ENCODE measurements at regions not wholly inside any gene's neighbourhood (a gene's known extent, or its start where the extent isn't known, plus 50 kb on each side); places are given as distances from the start of the nearest gene placed in this dataset.

DNA sequence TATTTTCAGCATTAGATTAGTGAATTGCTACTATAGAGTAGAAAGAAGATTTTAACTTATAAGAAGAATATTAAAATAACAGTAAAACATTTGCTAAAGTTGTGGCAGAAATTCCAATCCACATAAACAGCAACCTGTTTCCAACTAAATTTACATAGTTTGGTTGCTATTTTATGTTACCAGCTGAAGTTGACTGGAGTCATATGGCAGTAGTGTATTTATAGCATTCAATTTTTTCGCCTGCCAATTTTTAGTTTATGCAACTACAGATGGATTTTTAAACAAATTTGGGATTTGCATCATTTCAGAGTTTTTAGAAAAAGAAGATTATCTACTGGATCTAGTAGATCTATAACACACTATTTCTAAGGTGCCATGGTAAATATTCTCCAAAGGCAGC, 332.5 kb upstream of the BCHE start:
- TF ChIP-seq, protein P1, sequence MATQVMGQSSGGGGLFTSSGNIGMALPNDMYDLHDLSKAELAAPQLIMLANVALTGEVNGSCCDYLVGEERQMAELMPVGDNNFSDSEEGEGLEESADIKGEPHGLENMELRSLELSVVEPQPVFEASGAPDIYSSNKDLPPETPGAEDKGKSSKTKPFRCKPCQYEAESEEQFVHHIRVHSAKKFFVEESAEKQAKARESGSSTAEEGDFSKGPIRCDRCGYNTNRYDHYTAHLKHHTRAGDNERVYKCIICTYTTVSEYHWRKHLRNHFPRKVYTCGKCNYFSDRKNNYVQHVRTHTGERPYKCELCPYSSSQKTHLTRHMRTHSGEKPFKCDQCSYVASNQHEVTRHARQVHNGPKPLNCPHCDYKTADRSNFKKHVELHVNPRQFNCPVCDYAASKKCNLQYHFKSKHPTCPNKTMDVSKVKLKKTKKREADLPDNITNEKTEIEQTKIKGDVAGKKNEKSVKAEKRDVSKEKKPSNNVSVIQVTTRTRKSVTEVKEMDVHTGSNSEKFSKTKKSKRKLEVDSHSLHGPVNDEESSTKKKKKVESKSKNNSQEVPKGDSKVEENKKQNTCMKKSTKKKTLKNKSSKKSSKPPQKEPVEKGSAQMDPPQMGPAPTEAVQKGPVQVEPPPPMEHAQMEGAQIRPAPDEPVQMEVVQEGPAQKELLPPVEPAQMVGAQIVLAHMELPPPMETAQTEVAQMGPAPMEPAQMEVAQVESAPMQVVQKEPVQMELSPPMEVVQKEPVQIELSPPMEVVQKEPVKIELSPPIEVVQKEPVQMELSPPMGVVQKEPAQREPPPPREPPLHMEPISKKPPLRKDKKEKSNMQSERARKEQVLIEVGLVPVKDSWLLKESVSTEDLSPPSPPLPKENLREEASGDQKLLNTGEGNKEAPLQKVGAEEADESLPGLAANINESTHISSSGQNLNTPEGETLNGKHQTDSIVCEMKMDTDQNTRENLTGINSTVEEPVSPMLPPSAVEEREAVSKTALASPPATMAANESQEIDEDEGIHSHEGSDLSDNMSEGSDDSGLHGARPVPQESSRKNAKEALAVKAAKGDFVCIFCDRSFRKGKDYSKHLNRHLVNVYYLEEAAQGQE (IDR thresholded peaks at IDR 0.05; ENCODE audit: insufficient read depth in 1 of 2, low read depth in 2 of 2, low read length in 1 of 2) = no peak
- TF ChIP-seq SIN3A (IDR thresholded peaks at IDR 0.05; ENCODE audit: borderline replicate concordance, insufficient read depth, low read depth, low read length) = no peak
- TF ChIP-seq, protein P2, sequence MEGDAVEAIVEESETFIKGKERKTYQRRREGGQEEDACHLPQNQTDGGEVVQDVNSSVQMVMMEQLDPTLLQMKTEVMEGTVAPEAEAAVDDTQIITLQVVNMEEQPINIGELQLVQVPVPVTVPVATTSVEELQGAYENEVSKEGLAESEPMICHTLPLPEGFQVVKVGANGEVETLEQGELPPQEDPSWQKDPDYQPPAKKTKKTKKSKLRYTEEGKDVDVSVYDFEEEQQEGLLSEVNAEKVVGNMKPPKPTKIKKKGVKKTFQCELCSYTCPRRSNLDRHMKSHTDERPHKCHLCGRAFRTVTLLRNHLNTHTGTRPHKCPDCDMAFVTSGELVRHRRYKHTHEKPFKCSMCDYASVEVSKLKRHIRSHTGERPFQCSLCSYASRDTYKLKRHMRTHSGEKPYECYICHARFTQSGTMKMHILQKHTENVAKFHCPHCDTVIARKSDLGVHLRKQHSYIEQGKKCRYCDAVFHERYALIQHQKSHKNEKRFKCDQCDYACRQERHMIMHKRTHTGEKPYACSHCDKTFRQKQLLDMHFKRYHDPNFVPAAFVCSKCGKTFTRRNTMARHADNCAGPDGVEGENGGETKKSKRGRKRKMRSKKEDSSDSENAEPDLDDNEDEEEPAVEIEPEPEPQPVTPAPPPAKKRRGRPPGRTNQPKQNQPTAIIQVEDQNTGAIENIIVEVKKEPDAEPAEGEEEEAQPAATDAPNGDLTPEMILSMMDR (IDR thresholded peaks at IDR 0.05) = no peak
- TF ChIP-seq POLR2AphosphoS5 (IDR thresholded peaks at IDR 0.05; ENCODE audit: low read depth, low read length) = no peak
- TF ChIP-seq TCF7L2 (IDR thresholded peaks at IDR 0.05; ENCODE audit: low read depth, low read length) = no peak
- no TSS peak for BruUV-seq (replicated peaks)
- intact Hi-C loops (cut with micrococcal nuclease; ENCODE audit: unreplicated experiment) (no loop called here), in situ Hi-C loops (cut with HindIII; ENCODE audit: low pct_unique_long_range_greater_than_20kb, low sequenced_read_pairs) (no loop called here)
- DNase-seq (ENCODE audit: low read depth, low spot score) (no peak), ATAC-seq (no peak)
- Histone ChIP-seq H3K4me1 (ENCODE audit: control insufficient read depth, insufficient read depth, low read length) (no peaks in the 10 kb centered on the region), H3K9me3 (ENCODE audit: control insufficient read depth, insufficient read depth, low read depth, low read length) (peaks cover 10% of the 10 kb centered on the region; the same call in 1 of the 2 replicates), H3K4me3 (ENCODE audit: low read depth in 2 of 2, low read length in 2 of 2) (no peak overlapping the region), H3K27ac (ENCODE audit: low read length) (no peak overlapping the region), H3K36me3 (ENCODE audit: control insufficient read depth, insufficient read depth, low read length) (no peaks in the 10 kb centered on the region), H3K27me3 (ENCODE audit: control insufficient read depth, insufficient read depth, low read length) (no peaks in the 10 kb centered on the region)
- POLR2A ChIA-PET = no interaction called here
- CTCF ChIA-PET = no interaction called here

DNA sequence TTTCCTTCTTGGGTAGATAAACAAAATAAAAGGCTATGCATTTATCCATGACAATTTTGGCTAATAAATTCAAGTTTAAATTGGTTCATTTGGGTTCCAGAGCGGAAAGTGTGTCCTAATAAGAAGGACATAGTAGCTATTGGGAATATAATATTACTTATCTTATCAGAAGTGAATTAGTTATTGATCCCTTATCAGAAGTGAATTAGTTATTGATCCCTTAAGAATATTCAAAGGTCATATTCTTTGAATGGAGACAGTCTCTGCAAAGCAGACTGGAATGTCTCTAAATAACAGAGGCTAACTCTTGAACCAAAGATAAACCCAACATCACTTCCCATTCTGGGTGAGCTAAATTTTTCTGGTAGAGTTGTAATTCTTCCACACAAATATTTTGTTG, 290.7 kb upstream of the BCHE start:
- TF ChIP-seq POLR2AphosphoS5 (IDR thresholded peaks at IDR 0.05; ENCODE audit: low read depth, low read length) (no peak), TCF7L2 (IDR thresholded peaks at IDR 0.05; ENCODE audit: low read depth, low read length) (no peak), SIN3A (IDR thresholded peaks at IDR 0.05; ENCODE audit: borderline replicate concordance, insufficient read depth, low read depth, low read length) (no peak)
- TF ChIP-seq, protein P1 (IDR thresholded peaks at IDR 0.05; ENCODE audit: insufficient read depth in 1 of 2, low read depth in 2 of 2, low read length in 1 of 2) = no peak
- TF ChIP-seq, protein P2 (IDR thresholded peaks at IDR 0.05) = no peak
- in situ Hi-C loops (cut with HindIII; ENCODE audit: low pct_unique_long_range_greater_than_20kb, low sequenced_read_pairs) (no loop called here), intact Hi-C loops (cut with micrococcal nuclease; ENCODE audit: unreplicated experiment) (no loop called here)
- Histone ChIP-seq H3K9me3 (ENCODE audit: control insufficient read depth, insufficient read depth, low read depth, low read length) (no peaks in the 10 kb centered on the region), H3K4me3 (ENCODE audit: low read depth in 2 of 2, low read length in 2 of 2) (no peak overlapping the region), H3K36me3 (ENCODE audit: control insufficient read depth, insufficient read depth, low read length) (no peaks in the 10 kb centered on the region), H3K27ac (ENCODE audit: low read length) (no peak overlapping the region), H3K4me1 (ENCODE audit: control insufficient read depth, insufficient read depth, low read length) (no peaks in the 10 kb centered on the region), H3K27me3 (ENCODE audit: control insufficient read depth, insufficient read depth, low read length) (no peaks in the 10 kb centered on the region)
- BruUV-seq (replicated peaks) = no TSS peak
- ATAC-seq = no peak
- CTCF ChIA-PET = no interaction called here
- no peak for DNase-seq (ENCODE audit: low read depth, low spot score)
- POLR2A ChIA-PET = no interaction called here
